HG02885 (cell line): ENCODE measurements at regions not wholly inside any gene's neighbourhood (a gene's known extent, or its start where the extent isn't known, plus 50 kb on each side); places are given as distances from the start of the nearest gene placed in this dataset.

Experiments used
- ATAC-seq: cut with Tn5 transposase; IDR thresholded peaks from one replicate; pipeline ENCODE4 v1.9.1; 2021; ENCODE audit warnings: mild to moderate bottlenecking; ENCODE audit not compliant: unreplicated experiment, poor library complexity

GRCh38 chr9:1320051-1320557 lies 269.9 kb downstream of the DMRT2 start:
- no peak for ATAC-seq

- no peak for ATAC-seq
Measured at GRCh38 chr9:1320607-1321195, 270.5 kb downstream of the DMRT2 start.

GRCh38 chr9:1327467-1327866 lies 277.3 kb downstream of the DMRT2 start:
- no peak for ATAC-seq

- ATAC-seq, result no peak
Measured at GRCh38 chr9:1328341-1328740, 278.2 kb downstream of the DMRT2 start.

DNA sequence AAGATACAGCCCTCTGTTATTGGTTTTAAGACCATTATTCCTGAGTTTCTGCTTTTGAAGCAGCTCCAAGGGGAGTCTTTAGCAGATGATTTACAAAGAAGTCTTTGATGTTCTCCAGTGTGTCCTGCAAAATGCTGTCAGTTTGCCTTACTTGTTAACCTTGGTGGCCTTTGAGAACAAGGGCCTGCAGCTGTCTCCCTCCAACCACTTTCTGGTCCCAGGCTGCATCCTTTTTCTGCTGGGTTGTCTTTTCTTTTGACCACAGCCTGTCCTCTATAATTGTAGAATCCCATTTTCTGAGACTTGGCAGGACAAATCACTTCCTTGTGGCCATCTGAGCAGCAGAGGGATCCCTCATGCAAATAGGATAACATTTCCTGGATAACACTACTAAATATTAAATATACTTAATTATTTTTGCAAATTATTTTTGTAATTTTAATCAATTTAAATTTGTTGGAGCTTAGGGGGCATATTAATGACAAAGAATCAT lies 281.4 kb downstream of the DMRT2 start:
- no peak for ATAC-seq

- no peak for ATAC-seq
Measured at GRCh38 chr9:1332156-1332555, 282.0 kb downstream of the DMRT2 start.

GRCh38 chr9:1335174-1335573 lies 285.0 kb downstream of the DMRT2 start:
- no peak for ATAC-seq

- no peak for ATAC-seq
Measured at GRCh38 chr9:1337169-1337568, 287.0 kb downstream of the DMRT2 start.

DNA sequence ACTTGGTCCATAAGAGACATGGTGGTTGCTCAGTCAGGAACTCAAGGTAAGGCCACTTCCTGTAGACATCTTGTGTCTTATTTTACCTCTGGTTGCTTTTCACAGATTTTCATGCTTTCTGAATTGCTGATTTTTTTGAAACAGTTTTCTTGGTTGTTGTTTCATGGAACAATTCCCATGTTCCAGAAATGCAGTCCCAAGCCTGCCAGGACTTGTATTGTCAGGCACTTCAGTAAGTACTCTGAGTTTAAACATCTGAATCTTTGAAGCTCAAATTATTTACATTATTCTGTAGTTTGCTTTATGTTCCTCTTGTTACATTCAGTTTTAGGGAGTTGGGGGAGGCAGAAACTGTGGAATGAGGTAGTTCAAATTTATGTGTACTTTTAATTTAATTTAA lies 290.2 kb downstream of the DMRT2 start:
- ATAC-seq, result no peak

DNA sequence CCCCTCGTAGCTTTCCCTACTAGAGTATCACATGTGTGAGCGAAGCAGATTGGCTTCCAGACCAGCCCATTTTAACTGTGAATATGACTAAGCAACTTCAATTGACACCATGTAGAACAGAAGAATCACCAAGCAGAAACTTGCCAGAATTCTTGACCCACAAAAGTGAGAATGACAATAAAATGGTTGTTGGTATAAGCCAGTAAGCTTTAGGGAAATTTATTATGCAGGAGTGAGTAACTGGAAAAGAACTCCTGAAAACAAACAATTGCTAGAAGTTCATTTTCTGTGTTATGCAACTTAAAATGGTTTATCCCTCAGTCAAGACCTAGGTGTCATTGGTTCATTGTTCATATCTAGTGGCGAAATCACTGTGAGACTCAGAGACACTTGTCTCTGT lies 303.1 kb downstream of the DMRT2 start:
- no peak for ATAC-seq

- no peak for ATAC-seq
Measured at GRCh38 chr9:1354086-1354485, 303.9 kb downstream of the DMRT2 start.

GRCh38 chr9:1354606-1355005 lies 304.4 kb downstream of the DMRT2 start:
- ATAC-seq, result no peak

DNA sequence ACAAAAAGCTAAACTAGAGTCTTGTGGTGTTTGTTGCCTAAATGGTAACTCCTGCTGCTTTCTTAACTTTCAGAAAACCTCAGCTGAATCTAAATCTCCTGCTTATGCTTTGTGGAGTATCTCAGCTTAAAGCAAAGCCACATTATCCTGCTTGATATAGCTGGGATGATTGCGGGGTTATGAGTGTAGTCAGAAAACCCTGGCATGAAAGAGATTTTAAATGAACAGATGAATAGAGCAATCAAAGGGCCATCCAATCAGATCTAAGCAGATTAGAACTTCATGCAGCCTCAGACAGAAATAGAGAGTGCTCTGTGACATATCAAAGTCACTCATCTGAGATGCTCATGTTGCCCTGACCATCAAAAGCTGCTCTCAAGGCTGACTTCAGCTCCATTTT lies 305.5 kb downstream of the DMRT2 start:
- no peak for ATAC-seq

DNA sequence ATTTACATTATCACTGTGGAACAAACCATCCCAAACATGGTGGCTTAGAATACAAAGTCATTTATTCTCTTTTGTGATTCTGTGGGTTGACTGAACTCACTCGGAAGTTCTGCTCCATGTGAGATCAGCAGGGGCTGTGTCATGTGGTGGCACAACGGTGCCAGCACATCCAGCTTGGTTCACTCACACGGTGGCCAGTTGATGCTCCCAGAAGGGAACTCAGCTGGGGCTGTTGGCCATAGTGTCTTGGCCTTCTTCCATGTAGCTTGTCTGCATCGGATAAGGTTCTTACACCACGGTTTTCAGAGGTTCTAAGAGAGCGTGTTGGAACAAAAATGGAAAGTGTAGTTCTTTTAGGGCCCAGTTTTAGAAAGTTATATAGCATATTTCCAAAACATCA lies 312.7 kb downstream of the DMRT2 start:
- ATAC-seq, result no peak

- no peak for ATAC-seq
Measured at GRCh38 chr9:1366276-1366675, 316.1 kb downstream of the DMRT2 start.

GRCh38 chr9:1369297-1369696 lies 319.1 kb downstream of the DMRT2 start:
- no peak for ATAC-seq

- no peak for ATAC-seq
Measured at GRCh38 chr9:1373445-1373844, 323.3 kb downstream of the DMRT2 start.

GRCh38 chr9:1383899-1384455 lies 333.8 kb downstream of the DMRT2 start:
- no peak for ATAC-seq

DNA sequence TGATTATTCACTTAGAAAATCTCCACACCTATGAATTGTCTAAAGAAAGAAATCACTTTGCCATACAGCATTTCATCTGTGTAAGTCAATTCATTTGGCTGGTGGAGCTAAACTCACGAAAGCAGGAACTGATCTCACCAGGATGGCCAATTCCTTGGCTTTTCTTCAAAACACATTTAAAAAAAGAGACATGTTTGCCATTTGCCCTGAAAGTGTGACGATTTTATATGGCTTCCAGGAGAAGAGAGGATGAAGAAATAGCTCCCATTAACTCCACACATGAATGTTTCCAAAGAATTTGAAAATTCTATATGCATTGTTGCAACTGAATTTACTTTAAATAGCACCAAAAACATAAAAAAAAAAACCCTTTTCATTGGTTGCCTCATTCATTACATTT lies 334.7 kb downstream of the DMRT2 start:
- ATAC-seq, result no peak

- ATAC-seq, result no peak
Measured at GRCh38 chr9:1386420-1386819, 336.3 kb downstream of the DMRT2 start.

DNA sequence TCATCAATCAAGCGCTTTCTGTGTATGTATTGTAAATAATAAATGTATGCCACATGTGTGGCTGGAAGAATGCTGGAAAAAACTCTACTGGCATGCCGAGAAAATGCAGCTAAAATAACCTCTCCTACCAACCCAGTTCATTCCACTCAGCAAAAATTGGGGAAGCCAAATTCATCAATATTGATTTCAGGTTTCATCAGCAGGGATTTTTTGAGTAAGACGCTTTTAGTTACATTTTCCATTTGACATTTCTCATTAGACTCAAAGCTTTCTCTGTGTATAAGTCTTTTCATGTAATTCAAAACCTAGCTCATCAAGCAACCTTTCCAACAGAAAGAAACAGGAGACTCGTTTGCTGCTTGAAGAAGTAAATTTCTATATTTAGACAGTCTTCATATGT lies 338.1 kb downstream of the DMRT2 start:
- ATAC-seq, result no peak

DNA sequence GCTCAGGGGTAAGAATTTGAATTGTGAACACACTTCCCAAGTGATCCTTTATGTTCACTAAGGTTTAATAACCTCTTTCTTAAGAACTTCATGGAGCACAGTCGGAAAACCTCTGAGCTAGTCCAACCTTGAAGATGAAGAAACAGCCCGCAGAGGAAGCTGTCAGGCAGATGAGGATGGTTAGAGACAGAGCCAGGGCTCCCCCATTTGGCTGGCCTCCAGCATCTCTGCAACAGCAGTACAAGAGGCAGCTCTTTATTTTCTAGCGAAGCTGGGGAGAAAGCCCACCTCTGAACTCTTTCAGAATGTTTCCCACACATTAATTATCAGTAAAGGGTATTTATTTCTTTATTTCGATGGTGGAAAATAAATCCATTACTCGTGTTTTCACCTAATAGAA lies 350.8 kb downstream of the DMRT2 start:
- no peak for ATAC-seq
